A549 (cell line): ENCODE measurements at regions not wholly inside any gene's neighbourhood (a gene's known extent, or its start where the extent isn't known, plus 50 kb on each side); places are given as distances from the start of the nearest gene placed in this dataset.

ENCODE experiments used
- CEBPB ChIP-seq, 2 experiments: fragments of >200 bp in 1 of 2; sonication (Bioruptor Twin) in 1 of 2; formaldehyde crosslinking in 1 of 2; IDR thresholded peaks; 2 replicates each; pipeline ENCODE4 v1.6.1; 2012 to 2016
- CHD2 ChIP-seq: fragments of 150-350 bp; IDR thresholded peaks from 2 replicates; pipeline ENCODE4 v1.6.1; 2014; ENCODE audit warnings: low read length; ENCODE audit not compliant: partially characterized antibody
- EHF ChIP-seq: fragments of 250-450 bp; sonication (Bioruptor Pico); IDR thresholded peaks from 2 replicates; pipeline ENCODE4 v1.5.0; 2020; ENCODE audit warnings: mild to moderate bottlenecking
- JUNB ChIP-seq: fragments of >200 bp; sonication (Bioruptor Twin); formaldehyde crosslinking; IDR thresholded peaks from 2 replicates; pipeline ENCODE4 v1.6.1; 2016
- MAFK ChIP-seq: fragments of 450-650 bp; IDR thresholded peaks from 2 replicates; pipeline ENCODE4 v1.6.1; 2014; ENCODE audit not compliant: partially characterized antibody
- MYC ChIP-seq: IDR thresholded peaks from 2 replicates; pipeline ENCODE4 v1.6.1; 2012; ENCODE audit warnings: mild to moderate bottlenecking, inconsistent platforms, low read length, improper control_type of control experiment, borderline replicate concordance
- POLR2A ChIP-seq: IDR thresholded peaks from 2 replicates; pipeline ENCODE4 v1.6.1; 2012; ENCODE audit warnings: mild to moderate bottlenecking, low read length
- RNF2 ChIP-seq: fragments of 200-600 bp; sonication (generic); IDR thresholded peaks from 2 replicates; pipeline ENCODE4 v1.6.1; 2016; ENCODE audit warnings: low read depth, mild to moderate bottlenecking, antibody characterized with exemption, moderate library complexity, borderline replicate concordance
- TF ChIP-seq, protein P1 (sequence below): fragments of >200 bp; sonication (Bioruptor Twin); formaldehyde crosslinking; IDR thresholded peaks from 3 replicates; pipeline ENCODE4 v1.5.1; 2016
- TF ChIP-seq, protein P2 (sequence below): fragments of 200-600 bp; sonication (generic); IDR thresholded peaks from 2 replicates; pipeline ENCODE4 v1.6.1; 2016; ENCODE audit warnings: antibody characterized with exemption, mild to moderate bottlenecking, moderate library complexity
- TF ChIP-seq, protein P3 (sequence below): fragments of >200 bp; sonication (Bioruptor Twin); formaldehyde crosslinking; IDR thresholded peaks from 3 replicates; pipeline ENCODE4 v1.6.1; 2016

- no peak for TF ChIP-seq RNF2
- no peak for TF ChIP-seq JUNB
- TF ChIP-seq MYC: no peak
- no peak for TF ChIP-seq CEBPB (IDR thresholded peaks at IDR 0.05)
- TF ChIP-seq, protein P1, sequence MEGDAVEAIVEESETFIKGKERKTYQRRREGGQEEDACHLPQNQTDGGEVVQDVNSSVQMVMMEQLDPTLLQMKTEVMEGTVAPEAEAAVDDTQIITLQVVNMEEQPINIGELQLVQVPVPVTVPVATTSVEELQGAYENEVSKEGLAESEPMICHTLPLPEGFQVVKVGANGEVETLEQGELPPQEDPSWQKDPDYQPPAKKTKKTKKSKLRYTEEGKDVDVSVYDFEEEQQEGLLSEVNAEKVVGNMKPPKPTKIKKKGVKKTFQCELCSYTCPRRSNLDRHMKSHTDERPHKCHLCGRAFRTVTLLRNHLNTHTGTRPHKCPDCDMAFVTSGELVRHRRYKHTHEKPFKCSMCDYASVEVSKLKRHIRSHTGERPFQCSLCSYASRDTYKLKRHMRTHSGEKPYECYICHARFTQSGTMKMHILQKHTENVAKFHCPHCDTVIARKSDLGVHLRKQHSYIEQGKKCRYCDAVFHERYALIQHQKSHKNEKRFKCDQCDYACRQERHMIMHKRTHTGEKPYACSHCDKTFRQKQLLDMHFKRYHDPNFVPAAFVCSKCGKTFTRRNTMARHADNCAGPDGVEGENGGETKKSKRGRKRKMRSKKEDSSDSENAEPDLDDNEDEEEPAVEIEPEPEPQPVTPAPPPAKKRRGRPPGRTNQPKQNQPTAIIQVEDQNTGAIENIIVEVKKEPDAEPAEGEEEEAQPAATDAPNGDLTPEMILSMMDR: no peak
- no peak for TF ChIP-seq POLR2A
- TF ChIP-seq CHD2: no peak
- TF ChIP-seq EHF (CRISPR knock-in tag): no peak
- TF ChIP-seq MAFK: no peak
- TF ChIP-seq, protein P2, sequence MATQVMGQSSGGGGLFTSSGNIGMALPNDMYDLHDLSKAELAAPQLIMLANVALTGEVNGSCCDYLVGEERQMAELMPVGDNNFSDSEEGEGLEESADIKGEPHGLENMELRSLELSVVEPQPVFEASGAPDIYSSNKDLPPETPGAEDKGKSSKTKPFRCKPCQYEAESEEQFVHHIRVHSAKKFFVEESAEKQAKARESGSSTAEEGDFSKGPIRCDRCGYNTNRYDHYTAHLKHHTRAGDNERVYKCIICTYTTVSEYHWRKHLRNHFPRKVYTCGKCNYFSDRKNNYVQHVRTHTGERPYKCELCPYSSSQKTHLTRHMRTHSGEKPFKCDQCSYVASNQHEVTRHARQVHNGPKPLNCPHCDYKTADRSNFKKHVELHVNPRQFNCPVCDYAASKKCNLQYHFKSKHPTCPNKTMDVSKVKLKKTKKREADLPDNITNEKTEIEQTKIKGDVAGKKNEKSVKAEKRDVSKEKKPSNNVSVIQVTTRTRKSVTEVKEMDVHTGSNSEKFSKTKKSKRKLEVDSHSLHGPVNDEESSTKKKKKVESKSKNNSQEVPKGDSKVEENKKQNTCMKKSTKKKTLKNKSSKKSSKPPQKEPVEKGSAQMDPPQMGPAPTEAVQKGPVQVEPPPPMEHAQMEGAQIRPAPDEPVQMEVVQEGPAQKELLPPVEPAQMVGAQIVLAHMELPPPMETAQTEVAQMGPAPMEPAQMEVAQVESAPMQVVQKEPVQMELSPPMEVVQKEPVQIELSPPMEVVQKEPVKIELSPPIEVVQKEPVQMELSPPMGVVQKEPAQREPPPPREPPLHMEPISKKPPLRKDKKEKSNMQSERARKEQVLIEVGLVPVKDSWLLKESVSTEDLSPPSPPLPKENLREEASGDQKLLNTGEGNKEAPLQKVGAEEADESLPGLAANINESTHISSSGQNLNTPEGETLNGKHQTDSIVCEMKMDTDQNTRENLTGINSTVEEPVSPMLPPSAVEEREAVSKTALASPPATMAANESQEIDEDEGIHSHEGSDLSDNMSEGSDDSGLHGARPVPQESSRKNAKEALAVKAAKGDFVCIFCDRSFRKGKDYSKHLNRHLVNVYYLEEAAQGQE: no peak
- TF ChIP-seq, protein P3, sequence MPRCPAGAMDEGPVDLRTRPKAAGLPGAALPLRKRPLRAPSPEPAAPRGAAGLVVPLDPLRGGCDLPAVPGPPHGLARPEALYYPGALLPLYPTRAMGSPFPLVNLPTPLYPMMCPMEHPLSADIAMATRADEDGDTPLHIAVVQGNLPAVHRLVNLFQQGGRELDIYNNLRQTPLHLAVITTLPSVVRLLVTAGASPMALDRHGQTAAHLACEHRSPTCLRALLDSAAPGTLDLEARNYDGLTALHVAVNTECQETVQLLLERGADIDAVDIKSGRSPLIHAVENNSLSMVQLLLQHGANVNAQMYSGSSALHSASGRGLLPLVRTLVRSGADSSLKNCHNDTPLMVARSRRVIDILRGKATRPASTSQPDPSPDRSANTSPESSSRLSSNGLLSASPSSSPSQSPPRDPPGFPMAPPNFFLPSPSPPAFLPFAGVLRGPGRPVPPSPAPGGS: no peak
These were observed 223.8 kb upstream of the DNAJC19 start for GRCh38 chr3:181213347-181213746.
